PC-3 (cell line): ENCODE measurements at regions not wholly inside any gene's neighbourhood (a gene's known extent, or its start where the extent isn't known, plus 50 kb on each side); places are given as distances from the start of the nearest gene placed in this dataset.
A peak's percentile ranks its signal among the peaks of the same experiment; 100 is the strongest.

Experiments
- ATAC-seq: fragments of 200-7000 bp; cut with Tn5 transposase; 2 replicates; pipeline ENCODE4 v1.9.1; 2020; ENCODE audit warnings: mild to moderate bottlenecking, moderate library complexity
- BruUV-seq: library from RNA; stranded (reverse); fragments of 400-500 nt; replicated peaks from 2 replicates; lab custom pipeline; 2021; lab: Mats Ljungman, UMichigan
- CTCF ChIA-PET: fragments of 300-600 bp; sonication (Branson Sonifier 250); formaldehyde crosslinking; loops from one replicate; lab custom pipeline; 2022; ENCODE audit warnings: antibody characterized with exemption; lab: Charles Lee
- POLR2A ChIA-PET: fragments of 300-600 bp; sonication (Branson Sonifier 250); formaldehyde crosslinking; loops from one replicate; lab custom pipeline; 2022; ENCODE audit warnings: antibody characterized with exemption; ENCODE audit not compliant: unreplicated experiment; lab: Charles Lee
- DNase-seq: peaks from one replicate; pipeline ENCODE4 v3.0.0-alpha.2; 2015
- H2AFZ ChIP-seq: fragments of 300-600 bp; sonication (generic); 2 replicates; pipeline ENCODE4 v1.6.0; 2016; ENCODE audit warnings: antibody characterized with exemption, low read length
- H3F3A ChIP-seq: fragments of 300-600 bp; sonication (generic); one replicate; pipeline ENCODE4 v1.6.0; 2017; ENCODE audit warnings: antibody characterized with exemption, low read length, control low read depth, mild to moderate bottlenecking; ENCODE audit not compliant: unreplicated experiment
- H3K27ac ChIP-seq: fragments of 300-600 bp; sonication (generic); 2 replicates; pipeline ENCODE4 v1.5.1; 2016; ENCODE audit warnings: mild to moderate bottlenecking, low read length
- H3K27me3 ChIP-seq: fragments of 300-600 bp; sonication (generic); 2 replicates; pipeline ENCODE4 v1.6.1; 2016; ENCODE audit warnings: low read length, mixed read lengths
- H3K36me3 ChIP-seq: fragments of 300-600 bp; sonication (generic); 2 replicates; pipeline ENCODE4 v1.6.1; 2016; ENCODE audit warnings: low read depth, mixed run types, low read length, mixed read lengths
- H3K4me1 ChIP-seq: fragments of 300-600 bp; sonication (generic); 2 replicates; pipeline ENCODE4 v1.5.1; 2016; ENCODE audit warnings: low read length; ENCODE audit not compliant: insufficient read depth
- H3K4me2 ChIP-seq: fragments of 300-600 bp; sonication (generic); 2 replicates; pipeline ENCODE4 v1.6.0; 2016; ENCODE audit warnings: low read length
- H3K4me3 ChIP-seq: fragments of 300-600 bp; sonication (generic); 2 replicates; pipeline ENCODE4 v1.5.1; 2016; ENCODE audit warnings: mild to moderate bottlenecking, low read length, mixed read lengths
- H3K79me2 ChIP-seq: fragments of 300-600 bp; sonication (generic); 2 replicates; pipeline ENCODE4 v1.6.1; 2017; ENCODE audit warnings: low read length, mixed read lengths
- H3K9ac ChIP-seq: fragments of 300-600 bp; sonication (generic); 2 replicates; pipeline ENCODE4 v1.6.0; 2016; ENCODE audit warnings: mild to moderate bottlenecking, low read length
- H3K9me2 ChIP-seq: fragments of 300-600 bp; sonication (generic); replicated peaks from 2 replicates; pipeline ENCODE4 v1.6.1; 2016; ENCODE audit warnings: mixed run types, low read length, mixed read lengths
- H3K9me3 ChIP-seq: fragments of 300-600 bp; sonication (generic); 2 replicates; pipeline ENCODE4 v1.6.1; 2016; ENCODE audit warnings: low read length, mixed read lengths
- H4K20me1 ChIP-seq: fragments of 300-600 bp; sonication (generic); 2 replicates; pipeline ENCODE4 v1.6.1; 2016; ENCODE audit warnings: low read length, mixed read lengths
- CTCF ChIP-seq: fragments of 300-600 bp; sonication (generic); conservative IDR thresholded peaks from 2 replicates; pipeline ENCODE4 v1.5.1; 2017; ENCODE audit warnings: antibody characterized with exemption, low read depth, mild to moderate bottlenecking, low read length
- EZH2 ChIP-seq: fragments of 300-600 bp; sonication (generic); IDR thresholded peaks from one replicate; pipeline ENCODE4 v1.6.1; 2017; ENCODE audit warnings: antibody characterized with exemption, mild to moderate bottlenecking, low read length; ENCODE audit not compliant: unreplicated experiment
- EZH2phosphoT487 ChIP-seq: fragments of 300-600 bp; sonication (generic); IDR thresholded peaks from 2 replicates; pipeline ENCODE4 v1.6.1; 2018; ENCODE audit warnings: mild to moderate bottlenecking, antibody characterized with exemption, low read length, borderline replicate concordance
- intact Hi-C: fragments of 100-400 bp; cut with micrococcal nuclease; formaldehyde crosslinking; loops from 2 replicates; pipeline ENCODE4 v1.9.0; 2023

DNA sequence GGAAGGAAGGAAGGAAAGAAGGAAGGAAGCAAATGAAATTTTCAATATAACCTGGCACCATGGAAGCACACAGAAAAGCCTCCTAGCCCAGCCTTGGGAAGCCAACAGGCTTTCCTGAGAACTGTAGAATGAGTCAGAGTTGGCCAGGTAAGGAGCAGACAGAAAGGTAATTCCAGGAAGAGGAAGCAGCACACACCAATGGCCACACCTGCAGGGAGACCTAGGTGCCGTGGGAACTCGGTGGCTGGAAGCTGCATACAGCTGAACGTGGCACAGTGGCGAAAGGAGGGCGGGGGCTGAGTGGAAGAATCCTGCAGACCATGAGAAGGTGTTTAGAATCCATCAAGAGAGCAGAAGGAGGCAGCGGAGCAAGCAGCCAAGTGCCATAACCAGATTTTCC lies 224.8 kb upstream of the RREB1 start:
- no peak overlapping the region for H2AFZ ChIP-seq
- no peak for TF ChIP-seq EZH2

GRCh38 chr6:6884193-6884627 lies 223.6 kb upstream of the RREB1 start:
- H3K9me3 ChIP-seq: no peaks in the 10 kb centered on the region
- ChIA-PET POLR2A (interaction anchor here (0.6 kb wide), 1 partner anchor 93 kb away, joined by 4 read pairs; no protein-coding TSS in a partner anchor), CTCF (no interaction called here)
- H3K4me1 ChIP-seq: peaks cover 5% of the 10 kb centered on the region
- no peak overlapping the region for H3K27ac ChIP-seq
- DNase-seq (no peak), ATAC-seq (no peak)
- no peaks in the 10 kb centered on the region for H3K9me2 ChIP-seq
- no peaks in the 10 kb centered on the region for H4K20me1 ChIP-seq
- H3K9ac ChIP-seq: no peak overlapping the region
- H3K4me2 ChIP-seq: no peak overlapping the region
- no peak for TF ChIP-seq EZH2phosphoT487
- TF ChIP-seq CTCF: no peak
- BruUV-seq: no TSS peak
- H3K79me2 ChIP-seq: no peaks in the 10 kb centered on the region
- H3K36me3 ChIP-seq: no peaks in the 10 kb centered on the region
- H2AFZ ChIP-seq: no peak overlapping the region
- intact Hi-C loops: no loop called here
- no peak overlapping the region for H3K4me3 ChIP-seq
- H3F3A ChIP-seq: no peaks in the 10 kb centered on the region
- H3K27me3 ChIP-seq: no peaks in the 10 kb centered on the region

More for the DNA sequence above, 224.8 kb upstream of the RREB1 start:
- Histone ChIP-seq H3K4me2 (no peak overlapping the region), H4K20me1 (no peaks in the 10 kb centered on the region), H3K9me3 (no peaks in the 10 kb centered on the region), H3K9ac (no peak overlapping the region), H3K9me2 (no peaks in the 10 kb centered on the region), H3K4me3 (no peak overlapping the region), H3K4me1 (peaks cover 5% of the 10 kb centered on the region), H3F3A (no peaks in the 10 kb centered on the region), H3K27me3 (no peaks in the 10 kb centered on the region), H3K36me3 (no peaks in the 10 kb centered on the region), H3K27ac (peak overlapping the region; percentile 11; the same call in 1 of the 2 replicates), H3K79me2 (no peaks in the 10 kb centered on the region)
- DNase-seq: peak; percentile 43
- BruUV-seq: no TSS peak
- ATAC-seq: peak; percentile 49
- intact Hi-C loops: no loop called here
- CTCF ChIA-PET: no interaction called here
- POLR2A ChIA-PET: no interaction called here

DNA sequence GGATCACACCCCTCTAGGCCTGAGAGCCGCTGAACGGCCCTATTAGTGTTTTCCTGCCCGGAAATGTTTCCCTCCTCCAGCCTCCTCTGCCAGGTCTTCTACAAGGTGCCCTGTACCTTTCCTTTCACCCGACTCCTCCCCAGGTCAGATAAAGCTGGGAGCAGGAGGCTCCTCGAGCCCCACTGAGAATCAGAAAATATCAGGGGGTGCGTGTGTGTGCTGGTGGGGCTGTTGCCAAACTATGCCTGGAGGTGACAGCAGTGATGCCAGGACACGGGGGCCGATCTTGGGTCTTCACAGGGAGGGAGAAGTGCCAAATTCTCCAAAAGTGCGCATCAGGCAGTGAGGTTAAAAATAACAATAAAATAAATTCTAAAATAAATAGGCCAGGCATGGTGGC lies 222.8 kb upstream of the RREB1 start:
- Histone ChIP-seq H3K4me2 (no peak overlapping the region), H3K36me3 (no peaks in the 10 kb centered on the region), H3F3A (no peaks in the 10 kb centered on the region), H3K9me3 (no peaks in the 10 kb centered on the region), H3K79me2 (no peaks in the 10 kb centered on the region), H2AFZ (no peak overlapping the region), H3K4me1 (no peaks in the 10 kb centered on the region; the same call in 1 of the 2 replicates), H3K27me3 (no peaks in the 10 kb centered on the region), H3K9me2 (no peaks in the 10 kb centered on the region), H3K4me3 (no peak overlapping the region), H3K27ac (no peak overlapping the region), H3K9ac (no peak overlapping the region), H4K20me1 (no peaks in the 10 kb centered on the region)
- no peak for ATAC-seq
- no peak for DNase-seq
- no TSS peak for BruUV-seq
- intact Hi-C loops: no loop called here
- ChIA-PET CTCF (no interaction called here), POLR2A (no interaction called here)
- TF ChIP-seq EZH2phosphoT487: no peak
